ENCODE measurements at regions not wholly inside any gene's neighbourhood (a gene's known extent, or its start where the extent isn't known, plus 50 kb on each side); places are given as distances from the start of the nearest gene placed in this dataset.

GRCh38 chr18:46224181-46224775 lies 120.1 kb downstream of the HAUS1 start:
- no peak for TF ChIP-seq CTCF (IDR thresholded peaks at IDR 0.05)
- TF ChIP-seq EZH2 (IDR thresholded peaks at IDR 0.05; ENCODE audit: borderline replicate concordance, insufficient read depth, low read depth, low read length, poor library complexity, severe bottlenecking), result no peak

All from B cell (primary cell).